ENCODE measurements at regions not wholly inside any gene's neighbourhood (a gene's known extent, or its start where the extent isn't known, plus 50 kb on each side); places are given as distances from the start of the nearest gene placed in this dataset.

GRCh38 chr4:29319663-29320340 lies 1400.4 kb upstream of the PCDH7 start:
- no peaks in the 10 kb centered on the region for H3K36me3 ChIP-seq (ENCODE audit: insufficient read depth, low read length)

GRCh38 chr4:29320947-29321620 lies 1399.1 kb upstream of the PCDH7 start:
- H3K27me3 Mint-ChIP-seq (ENCODE audit: low read depth, unreplicated experiment) = no peaks in the 10 kb centered on the region
- no peak overlapping the region for H3K27ac Mint-ChIP-seq (ENCODE audit: unreplicated experiment)
- Histone ChIP-seq H3K9ac (ENCODE audit: low read length) (no peak overlapping the region), H3K27ac (ENCODE audit: low read depth, low read length) (no peak overlapping the region), H4K20me1 (ENCODE audit: insufficient read depth, low read length) (no peaks in the 10 kb centered on the region), H3K79me2 (ENCODE audit: insufficient read depth, low read length) (no peaks in the 10 kb centered on the region), H3K4me2 (ENCODE audit: low read length) (no peak overlapping the region), H3K4me3 (ENCODE audit: insufficient read depth, low read depth, low read length) (no peak overlapping the region), H2AFZ (ENCODE audit: low read depth, low read length) (no peak overlapping the region), H3K9me3 (ENCODE audit: insufficient read depth, low read depth, low read length) (no peaks in the 10 kb centered on the region), H3K4me1 (ENCODE audit: insufficient read depth, low read length) (no peaks in the 10 kb centered on the region), H3K36me3 (ENCODE audit: insufficient read depth, low read length) (no peaks in the 10 kb centered on the region), H3K27me3 (ENCODE audit: insufficient read depth, low read length) (no peaks in the 10 kb centered on the region)
- no peaks in the 10 kb centered on the region for H3K9me3 Mint-ChIP-seq (ENCODE audit: unreplicated experiment)
- H3K4me1 Mint-ChIP-seq (ENCODE audit: low read depth, unreplicated experiment) = peaks cover 9% of the 10 kb centered on the region
- TF ChIP-seq EZH2 (IDR thresholded peaks at IDR 0.05; ENCODE audit: insufficient read depth, low read length) = no peak
- no peak for TF ChIP-seq CTCF (IDR thresholded peaks at IDR 0.05; ENCODE audit: insufficient read depth, low read depth, low read length)
- no peak for FAIRE-seq
- no peaks in the 10 kb centered on the region for H3K36me3 Mint-ChIP-seq (ENCODE audit: low read depth, unreplicated experiment)
- H3K4me3 Mint-ChIP-seq (ENCODE audit: unreplicated experiment) = no peak overlapping the region
- DNase-seq (ENCODE audit: low read depth) = no peak

More at GRCh38 chr4:29319663-29320340, 1400.4 kb upstream of the PCDH7 start:
- peaks cover 9% of the 10 kb centered on the region for H3K4me1 Mint-ChIP-seq (ENCODE audit: low read depth, unreplicated experiment)
- H3K27ac Mint-ChIP-seq (ENCODE audit: unreplicated experiment) = no peak overlapping the region
- no peak overlapping the region for H3K4me3 Mint-ChIP-seq (ENCODE audit: unreplicated experiment)
- TF ChIP-seq EZH2 (IDR thresholded peaks at IDR 0.05; ENCODE audit: insufficient read depth, low read length) (no peak), CTCF (IDR thresholded peaks at IDR 0.05; ENCODE audit: insufficient read depth, low read depth, low read length) (no peak)
- no peaks in the 10 kb centered on the region for H3K27me3 ChIP-seq (ENCODE audit: insufficient read depth, low read length)
- no peak overlapping the region for H3K9ac ChIP-seq (ENCODE audit: low read length)
- no peak overlapping the region for H2AFZ ChIP-seq (ENCODE audit: low read depth, low read length)
- H4K20me1 ChIP-seq (ENCODE audit: insufficient read depth, low read length) = no peaks in the 10 kb centered on the region
- no peak overlapping the region for H3K4me3 ChIP-seq (ENCODE audit: insufficient read depth, low read depth, low read length)
- FAIRE-seq = no peak
- H3K4me1 ChIP-seq (ENCODE audit: insufficient read depth, low read length) = no peaks in the 10 kb centered on the region
- H3K9me3 ChIP-seq (ENCODE audit: insufficient read depth, low read depth, low read length) = no peaks in the 10 kb centered on the region
- H3K36me3 Mint-ChIP-seq (ENCODE audit: low read depth, unreplicated experiment) = no peaks in the 10 kb centered on the region
- H3K9me3 Mint-ChIP-seq (ENCODE audit: unreplicated experiment) = no peaks in the 10 kb centered on the region
- no peak overlapping the region for H3K4me2 ChIP-seq (ENCODE audit: low read length)
- H3K27me3 Mint-ChIP-seq (ENCODE audit: low read depth, unreplicated experiment) = no peaks in the 10 kb centered on the region
- H3K27ac ChIP-seq (ENCODE audit: low read depth, low read length) = no peak overlapping the region
- DNase-seq (ENCODE audit: low read depth) = no peak
- no peaks in the 10 kb centered on the region for H3K79me2 ChIP-seq (ENCODE audit: insufficient read depth, low read length)

- DNase-seq (ENCODE audit: low read depth) (no peak), FAIRE-seq (no peak)
- Mint-ChIP-seq H3K4me1 (ENCODE audit: low read depth, unreplicated experiment) (peaks cover 6% of the 10 kb centered on the region), H3K36me3 (ENCODE audit: low read depth, unreplicated experiment) (no peaks in the 10 kb centered on the region), H3K4me3 (ENCODE audit: unreplicated experiment) (no peak overlapping the region), H3K27me3 (ENCODE audit: low read depth, unreplicated experiment) (no peaks in the 10 kb centered on the region), H3K9me3 (ENCODE audit: unreplicated experiment) (no peaks in the 10 kb centered on the region), H3K27ac (ENCODE audit: unreplicated experiment) (no peak overlapping the region)
- H3K4me2 ChIP-seq (ENCODE audit: low read length) = no peak overlapping the region
- no peak overlapping the region for H3K9ac ChIP-seq (ENCODE audit: low read length)
- peaks cover 3% of the 10 kb centered on the region for H3K4me1 ChIP-seq (ENCODE audit: insufficient read depth, low read length)
- H4K20me1 ChIP-seq (ENCODE audit: insufficient read depth, low read length) = no peaks in the 10 kb centered on the region
- TF ChIP-seq EZH2 (IDR thresholded peaks at IDR 0.05; ENCODE audit: insufficient read depth, low read length) = no peak
- TF ChIP-seq CTCF (IDR thresholded peaks at IDR 0.05; ENCODE audit: insufficient read depth, low read depth, low read length) = no peak
- H3K27me3 ChIP-seq (ENCODE audit: insufficient read depth, low read length) = no peaks in the 10 kb centered on the region
- no peaks in the 10 kb centered on the region for H3K9me3 ChIP-seq (ENCODE audit: insufficient read depth, low read depth, low read length)
- no peaks in the 10 kb centered on the region for H3K79me2 ChIP-seq (ENCODE audit: insufficient read depth, low read length)
- H3K36me3 ChIP-seq (ENCODE audit: insufficient read depth, low read length) = no peaks in the 10 kb centered on the region
- H3K27ac ChIP-seq (ENCODE audit: low read depth, low read length) = no peak overlapping the region
- H2AFZ ChIP-seq (ENCODE audit: low read depth, low read length) = no peak overlapping the region
- no peak overlapping the region for H3K4me3 ChIP-seq (ENCODE audit: insufficient read depth, low read depth, low read length)
Observed at GRCh38 chr4:29326004-29326403, 1394.2 kb upstream of the PCDH7 start.

Data from astrocyte (in vitro differentiated cells and primary cell).